SK-N-SH (cell line): ENCODE measurements at regions not wholly inside any gene's neighbourhood (a gene's known extent, or its start where the extent isn't known, plus 50 kb on each side); places are given as distances from the start of the nearest gene placed in this dataset.
A peak's percentile ranks its signal among the peaks of the same experiment; 100 is the strongest.

ENCODE experiments used
- CTCF ChIA-PET: fragments of 300-600, 350-600 bp; formaldehyde crosslinking; extraction: SDS; loops from one replicate; lab custom pipeline; 2021; lab: Yijun Ruan, JAX
- POLR2A ChIA-PET: fragments of 350-600 bp; sonication (Branson Sonifier 250); formaldehyde crosslinking; extraction: SDS; loops from one replicate; lab custom pipeline; 2020; ENCODE audit warnings: antibody characterized with exemption, inconsistent platforms; lab: Yijun Ruan, JAX
- DNase-seq: peaks from one replicate; pipeline ENCODE4 v3.0.0; 2012
- H2AFZ ChIP-seq: fragments of 200-600 bp; sonication (generic); 2 replicates; pipeline ENCODE4 v1.8.1; 2016; ENCODE audit warnings: antibody characterized with exemption, mild to moderate bottlenecking, low read depth
- H3F3A ChIP-seq: fragments of 200-600 bp; sonication (generic); replicated peaks from 2 replicates; pipeline ENCODE3; 2016; ENCODE audit warnings: antibody characterized with exemption, mild to moderate bottlenecking; ENCODE audit not compliant: insufficient read depth
- H3K27ac ChIP-seq, 2 experiments: fragments of 200-500 bp in 1 of 2; fragments of 200-600 bp in 1 of 2; sonication (Bioruptor generic) in 1 of 2; sonication (generic), shearing (Covaris generic) in 1 of 2; 2 replicates each; pipeline versions ENCODE4 v1.5.1 to v1.6.1; 2014 to 2016; ENCODE audit warnings: low read depth in 2 of 2, inconsistent platforms in 1 of 2, low read length in 1 of 2, mild to moderate bottlenecking in 1 of 2, mixed read lengths in 1 of 2
- H3K27me3 ChIP-seq: fragments of 200-600 bp; sonication (generic), shearing (Covaris generic); 2 replicates; pipeline ENCODE4 v1.6.1; 2016; ENCODE audit warnings: mixed run types; ENCODE audit not compliant: insufficient read depth
- H3K36me3 ChIP-seq, 2 experiments: fragments of 200-500 bp in 1 of 2; fragments of 200-600 bp in 1 of 2; sonication (Bioruptor generic) in 1 of 2; sonication (generic) in 1 of 2; replicated peaks in 1 of 2; 2 replicates each; pipeline versions ENCODE3 to v1.5.1; 2014 to 2016; ENCODE audit warnings: low read length in 1 of 2, mild to moderate bottlenecking in 1 of 2; ENCODE audit not compliant: insufficient read depth in 2 of 2, control insufficient read depth in 1 of 2
- H3K4me1 ChIP-seq, 2 experiments: fragments of 200-500 bp in 1 of 2; fragments of 200-600 bp in 1 of 2; sonication (Bioruptor generic) in 1 of 2; sonication (generic), shearing (Covaris generic) in 1 of 2; 2 replicates each; pipeline versions ENCODE4 v1.5.1 to v1.6.1; 2014 to 2016; ENCODE audit warnings: low read depth in 1 of 2, low read length in 1 of 2, mixed run types in 1 of 2; ENCODE audit not compliant: insufficient read depth in 2 of 2, control insufficient read depth in 1 of 2
- H3K4me2 ChIP-seq: fragments of 200-600 bp; sonication (generic), shearing (Covaris generic); 2 replicates; pipeline ENCODE4 v1.6.1; 2017; ENCODE audit warnings: mixed run types
- H3K4me3 ChIP-seq, 2 experiments: fragments of 200-500 bp in 1 of 2; fragments of 200-600 bp in 1 of 2; sonication (Bioruptor generic) in 1 of 2; sonication (generic), shearing (Covaris generic) in 1 of 2; 2 replicates each; pipeline versions ENCODE4 v1.5.1 to v1.8.1; 2014 to 2016; ENCODE audit warnings: low read depth in 2 of 2, inconsistent platforms in 1 of 2, low read length in 1 of 2, mild to moderate bottlenecking in 1 of 2, mixed read lengths in 1 of 2, moderate library complexity in 1 of 2
- H3K79me2 ChIP-seq: fragments of 200-600 bp; sonication (generic); 2 replicates; pipeline ENCODE4 v1.8.1; 2017; ENCODE audit warnings: mild to moderate bottlenecking; ENCODE audit not compliant: insufficient read depth
- H3K9ac ChIP-seq: fragments of 200-600 bp; sonication (generic); 2 replicates; pipeline ENCODE4 v1.6.1; 2017; ENCODE audit warnings: mixed run types
- H3K9me2 ChIP-seq: fragments of 200-600 bp; sonication (generic); 2 replicates; pipeline ENCODE4 v1.6.1; 2017; ENCODE audit warnings: mixed run types
- H3K9me3 ChIP-seq: fragments of 200-600 bp; sonication (generic); 2 replicates; pipeline ENCODE4 v1.6.1; 2017; ENCODE audit warnings: mixed run types, mild to moderate bottlenecking, moderate library complexity
- H4K20me1 ChIP-seq: fragments of 200-600 bp; sonication (generic); 2 replicates; pipeline ENCODE4 v1.6.1; 2017; ENCODE audit warnings: mild to moderate bottlenecking, mixed run types; ENCODE audit not compliant: insufficient read depth
- CHD2 ChIP-seq: fragments of 150-350 bp; IDR thresholded peaks from 2 replicates; pipeline ENCODE4 v1.6.1; 2018; ENCODE audit warnings: low read length; ENCODE audit not compliant: partially characterized antibody
- ELF1 ChIP-seq: IDR thresholded peaks from 2 replicates; pipeline ENCODE4 v1.4.0; 2012
- EP300 ChIP-seq, 2 experiments: IDR thresholded peaks; 2 replicates each; pipeline versions ENCODE4 v1.4.0 to v1.6.1; 2012; ENCODE audit warnings: borderline replicate concordance in 1 of 2, low read depth in 1 of 2, low read length in 1 of 2
- FOXJ3 ChIP-seq: sonication (generic); formaldehyde crosslinking; IDR thresholded peaks from 2 replicates; pipeline ENCODE4 v1.5.1; 2020; ENCODE audit warnings: mild to moderate bottlenecking, missing genetic modification reagents
- GATA2 ChIP-seq: sonication (generic); formaldehyde crosslinking; IDR thresholded peaks from 2 replicates; pipeline ENCODE4 v1.5.0; 2020; ENCODE audit warnings: mild to moderate bottlenecking, missing genetic modification reagents
- MEF2A ChIP-seq: IDR thresholded peaks from 2 replicates; pipeline ENCODE4 v1.4.0; 2012; ENCODE audit warnings: low read depth, borderline replicate concordance
- NFIC ChIP-seq: IDR thresholded peaks from 2 replicates; pipeline ENCODE4 v1.4.0; 2012; ENCODE audit warnings: borderline replicate concordance
- NRF1 ChIP-seq: IDR thresholded peaks from 2 replicates; pipeline ENCODE4 v1.6.1; 2012; ENCODE audit warnings: low read depth, mild to moderate bottlenecking, low read length
- POLR2AphosphoS5 ChIP-seq: IDR thresholded peaks from 2 replicates; pipeline ENCODE4 v1.6.1; 2012; ENCODE audit warnings: low read depth, low read length
- RAD21 ChIP-seq: IDR thresholded peaks from 2 replicates; pipeline ENCODE4 v1.6.1; 2012; ENCODE audit warnings: mild to moderate bottlenecking, low read length
- SMC3 ChIP-seq: IDR thresholded peaks from 2 replicates; pipeline ENCODE4 v1.6.1; 2012; ENCODE audit warnings: low read depth, low read length, improper control_type of control experiment
- TCF12 ChIP-seq: IDR thresholded peaks from 2 replicates; pipeline ENCODE4 v1.4.0; 2012
- WGBS: methylation state at CpG from one replicate; pipeline ENCODE4 v1.1.6; 2017; ENCODE audit warnings: low lambda C conversion rate; 5-methylcytosine and 5-hydroxymethylcytosine counted together
- TF ChIP-seq, protein P1 (sequence below): IDR thresholded peaks from 2 replicates; pipeline ENCODE4 v1.4.0; 2012; ENCODE audit warnings: low read depth, borderline replicate concordance
- TF ChIP-seq, protein P2 (sequence below): fragments of 200-600 bp; sonication (generic); IDR thresholded peaks from 2 replicates; pipeline ENCODE4 v1.6.1; 2017; ENCODE audit warnings: antibody characterized with exemption, mild to moderate bottlenecking, moderate library complexity

DNA sequence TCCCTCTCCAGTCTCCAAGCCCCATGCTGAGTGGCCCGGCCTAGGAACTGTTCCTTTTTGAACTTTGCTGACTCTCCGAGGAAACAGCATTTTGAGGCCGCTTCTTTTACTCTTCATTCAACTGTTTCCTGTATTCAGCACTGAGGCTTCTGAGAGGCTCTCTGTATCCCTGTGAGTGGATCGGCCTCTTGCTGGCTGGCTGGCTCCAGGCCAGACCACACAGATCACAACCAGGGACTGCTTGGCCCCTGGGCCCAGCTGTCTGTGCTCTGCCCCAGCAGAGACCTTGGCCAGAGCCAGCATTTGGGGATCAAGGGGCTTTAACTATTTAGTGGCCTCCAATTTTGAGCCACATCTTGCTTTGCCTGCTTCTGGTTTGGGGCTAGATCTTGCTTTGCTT is 75.6 kb upstream of the KL start:
- 10% methylated on average over 3 of the region's 4 CpGs for WGBS
- no peaks in the 10 kb centered on the region for H3F3A ChIP-seq
- peaks cover 0 to 19% of the 10 kb centered on the region in 2 experiments; a peak in 2 of 4 replicates for H3K4me1 ChIP-seq
- H3K4me3 ChIP-seq, result no peak overlapping the region
- H3K4me2 ChIP-seq, result no peak overlapping the region
- H3K9me3 ChIP-seq, result no peaks in the 10 kb centered on the region
- DNase-seq, result peak; percentile 60
- peak overlapping the region in 1 of 2 experiments; percentile 88; a peak in 2 of 4 replicates for H3K27ac ChIP-seq
- TF ChIP-seq FOXJ3 (0 out of 2 replicates have a peak, but pooled peaks have one; percentile 33), EP300 (IDR thresholded peaks at IDR 0.05; ENCODE audit: borderline replicate concordance in 1 of 2, low read depth in 1 of 2, low read length in 1 of 2) (peak in 1 of 2 experiments; percentile 67; a peak in 2 of 4 replicates), POLR2AphosphoS5 (no peak), RAD21 (peak; percentile 33), NFIC (peak; percentile 32; the same call in 1 of the 2 replicates), SMC3 (peak; percentile 11; the same call in 1 of the 2 replicates), NRF1 (no peak), MEF2A (no peak)
- TF ChIP-seq, protein P1, sequence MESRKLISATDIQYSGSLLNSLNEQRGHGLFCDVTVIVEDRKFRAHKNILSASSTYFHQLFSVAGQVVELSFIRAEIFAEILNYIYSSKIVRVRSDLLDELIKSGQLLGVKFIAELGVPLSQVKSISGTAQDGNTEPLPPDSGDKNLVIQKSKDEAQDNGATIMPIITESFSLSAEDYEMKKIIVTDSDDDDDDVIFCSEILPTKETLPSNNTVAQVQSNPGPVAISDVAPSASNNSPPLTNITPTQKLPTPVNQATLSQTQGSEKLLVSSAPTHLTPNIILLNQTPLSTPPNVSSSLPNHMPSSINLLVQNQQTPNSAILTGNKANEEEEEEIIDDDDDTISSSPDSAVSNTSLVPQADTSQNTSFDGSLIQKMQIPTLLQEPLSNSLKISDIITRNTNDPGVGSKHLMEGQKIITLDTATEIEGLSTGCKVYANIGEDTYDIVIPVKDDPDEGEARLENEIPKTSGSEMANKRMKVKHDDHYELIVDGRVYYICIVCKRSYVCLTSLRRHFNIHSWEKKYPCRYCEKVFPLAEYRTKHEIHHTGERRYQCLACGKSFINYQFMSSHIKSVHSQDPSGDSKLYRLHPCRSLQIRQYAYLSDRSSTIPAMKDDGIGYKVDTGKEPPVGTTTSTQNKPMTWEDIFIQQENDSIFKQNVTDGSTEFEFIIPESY, result no peak
- no peaks in the 10 kb centered on the region for H3K9me2 ChIP-seq
- no peak overlapping the region for H3K9ac ChIP-seq
- H3K79me2 ChIP-seq, result no peaks in the 10 kb centered on the region
- no peaks in the 10 kb centered on the region for H4K20me1 ChIP-seq
- H2AFZ ChIP-seq, result no peak overlapping the region; the same call in 1 of the 2 replicates
- CTCF ChIA-PET, result interaction anchor here (1.4 kb wide), 1 partner anchor 16 kb away, joined by 5 read pairs; no protein-coding TSS in a partner anchor
- no peaks in the 10 kb centered on the region for H3K27me3 ChIP-seq
- POLR2A ChIA-PET, result no interaction called here
- H3K36me3 ChIP-seq, result no peaks in the 10 kb centered on the region

DNA sequence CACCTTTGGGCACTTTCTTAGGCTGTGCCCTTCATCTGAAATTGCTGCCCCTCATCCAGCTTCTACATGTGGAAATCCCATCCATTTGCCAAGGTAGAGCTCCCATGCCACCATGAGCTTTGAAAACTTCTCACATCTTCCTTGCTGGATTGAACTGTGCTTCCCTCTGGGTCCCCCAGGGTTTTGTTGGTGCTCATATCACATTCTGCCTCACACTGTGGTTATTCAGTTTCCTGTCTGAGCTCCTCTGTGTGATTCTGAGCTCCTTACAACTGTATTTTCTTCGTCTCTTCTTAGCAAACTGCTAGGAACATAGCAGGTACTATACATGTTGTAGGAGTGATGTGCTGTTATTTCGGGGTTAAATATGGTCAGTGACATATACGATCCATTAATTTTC is 74.9 kb upstream of the KL start:
- H3K4me1 ChIP-seq, result peaks cover 0 to 19% of the 10 kb centered on the region in 2 experiments; a peak in 2 of 4 replicates
- H3F3A ChIP-seq, result no peaks in the 10 kb centered on the region
- H3K27ac ChIP-seq, result no peak overlapping the region; a peak in 1 of 4 replicates
- no peaks in the 10 kb centered on the region for H3K9me3 ChIP-seq
- ChIA-PET CTCF (interaction anchor here (0.5 to 1.4 kb wide), 3 partner anchors 15 to 360 kb away, joined by 3 to 5 read pairs (median 3); no protein-coding TSS in a partner anchor), POLR2A (no interaction called here)
- H4K20me1 ChIP-seq, result no peaks in the 10 kb centered on the region
- no peak for TF ChIP-seq FOXJ3
- no peak for TF ChIP-seq ELF1
- no peak for TF ChIP-seq TCF12
- no peak for TF ChIP-seq GATA2 (CRISPR knock-in tag)
- TF ChIP-seq, protein P2, sequence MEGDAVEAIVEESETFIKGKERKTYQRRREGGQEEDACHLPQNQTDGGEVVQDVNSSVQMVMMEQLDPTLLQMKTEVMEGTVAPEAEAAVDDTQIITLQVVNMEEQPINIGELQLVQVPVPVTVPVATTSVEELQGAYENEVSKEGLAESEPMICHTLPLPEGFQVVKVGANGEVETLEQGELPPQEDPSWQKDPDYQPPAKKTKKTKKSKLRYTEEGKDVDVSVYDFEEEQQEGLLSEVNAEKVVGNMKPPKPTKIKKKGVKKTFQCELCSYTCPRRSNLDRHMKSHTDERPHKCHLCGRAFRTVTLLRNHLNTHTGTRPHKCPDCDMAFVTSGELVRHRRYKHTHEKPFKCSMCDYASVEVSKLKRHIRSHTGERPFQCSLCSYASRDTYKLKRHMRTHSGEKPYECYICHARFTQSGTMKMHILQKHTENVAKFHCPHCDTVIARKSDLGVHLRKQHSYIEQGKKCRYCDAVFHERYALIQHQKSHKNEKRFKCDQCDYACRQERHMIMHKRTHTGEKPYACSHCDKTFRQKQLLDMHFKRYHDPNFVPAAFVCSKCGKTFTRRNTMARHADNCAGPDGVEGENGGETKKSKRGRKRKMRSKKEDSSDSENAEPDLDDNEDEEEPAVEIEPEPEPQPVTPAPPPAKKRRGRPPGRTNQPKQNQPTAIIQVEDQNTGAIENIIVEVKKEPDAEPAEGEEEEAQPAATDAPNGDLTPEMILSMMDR, result no peak
- no peak for TF ChIP-seq CHD2
- no peaks in the 10 kb centered on the region for H3K9me2 ChIP-seq
- no peaks in the 10 kb centered on the region for H3K36me3 ChIP-seq
- H3K4me3 ChIP-seq, result no peak overlapping the region
- no peak overlapping the region for H3K4me2 ChIP-seq
- no peaks in the 10 kb centered on the region for H3K79me2 ChIP-seq
- DNase-seq, result no peak
- H3K27me3 ChIP-seq, result no peaks in the 10 kb centered on the region
- WGBS, result 65% methylated on average over 3 of the region's 3 CpGs
- no peak overlapping the region for H2AFZ ChIP-seq
- H3K9ac ChIP-seq, result no peak overlapping the region
